ENCODE measurements at regions not wholly inside any gene's neighbourhood (a gene's known extent, or its start where the extent isn't known, plus 50 kb on each side); places are given as distances from the start of the nearest gene placed in this dataset.

GRCh38 chr2:195534971-195535370, 122.1 kb upstream of the SLC39A10 start:
- POLR2A ChIA-PET (ENCODE audit: partially characterized antibody) = no interaction called here
- 89% methylated on average over 1 of the region's 1 CpG; no CpG with 5 or more reads in 1 of the 2 experiments for WGBS, 2 experiments (ENCODE audit: extremely low coverage in 1 of 2, insufficient coverage in 1 of 2, insufficient read length in 1 of 2, insufficient replicate concordance in 2 of 2, low coverage in 1 of 2, low lambda C conversion rate in 2 of 2, missing lambda C conversion rate in 1 of 2)
- Histone ChIP-seq H3K9ac (replicated peaks in 1 of 4; ENCODE audit: extremely low read depth in 1 of 4, low read depth in 3 of 4, low read length in 3 of 4) (no peak overlapping the region), H3K18ac (ENCODE audit: extremely low read depth, low read length) (no peak overlapping the region), H3K56ac (replicated peaks; ENCODE audit: insufficient read length, low read depth, low read length) (no peak overlapping the region), H3K27ac (ENCODE audit: low read depth, low read length) (no peak overlapping the region), H2BK5ac (ENCODE audit: low read depth, low read length) (no peak overlapping the region), H3K79me2 (ENCODE audit: control insufficient read depth in 1 of 2, insufficient read depth in 2 of 2, low read length in 2 of 2) (no peaks in the 10 kb centered on the region), H2BK15ac (ENCODE audit: low read length) (no peak overlapping the region), H4K91ac (replicated peaks; ENCODE audit: insufficient read length, low read length) (no peak overlapping the region), H2AFZ (ENCODE audit: low read length) (no peak overlapping the region), H3K79me1 (ENCODE audit: low read depth, low read length) (no peaks in the 10 kb centered on the region), H4K8ac (ENCODE audit: extremely low read depth, insufficient read depth, low read length) (no peak overlapping the region), H3K23ac (ENCODE audit: insufficient read length) (no peak overlapping the region), H2BK20ac (ENCODE audit: low read length) (no peak overlapping the region), H3K4ac (replicated peaks; ENCODE audit: insufficient read length, low read depth, low read length) (no peak overlapping the region), H2BK12ac (ENCODE audit: low read depth, low read length) (no peak overlapping the region), H3K36me3 (ENCODE audit: control insufficient read depth in 2 of 4, insufficient read depth in 4 of 4, low read length in 3 of 4) (no peaks in the 10 kb centered on the region), H2BK120ac (replicated peaks; ENCODE audit: low read depth, low read length) (no peak overlapping the region), H4K20me1 (replicated peaks in 1 of 2; ENCODE audit: control insufficient read depth in 1 of 2, insufficient read depth in 2 of 2, low read length in 2 of 2) (no peaks in the 10 kb centered on the region), H3K4me1 (replicated peaks in 1 of 4; ENCODE audit: control insufficient read depth in 3 of 4, insufficient read depth in 4 of 4, low read length in 3 of 4) (peaks cover 0 to 7% (median 0%) of the 10 kb centered on the region in 4 experiments; a peak in 1 of 7 replicates), H3K4me2 (ENCODE audit: insufficient read depth in 1 of 2, low read depth in 2 of 2, low read length in 2 of 2) (no peak overlapping the region), H3K23me2 (ENCODE audit: low read depth, low read length) (no peaks in the 10 kb centered on the region), H3K27me3 (replicated peaks in 1 of 4; ENCODE audit: control insufficient read depth in 3 of 4, extremely low read depth in 1 of 4, insufficient read depth in 3 of 4, low read length in 3 of 4) (peaks cover 0 to 1% (median 0%) of the 10 kb centered on the region in 4 experiments; a peak in 1 of 7 replicates), H3K9me3 (ENCODE audit: insufficient read depth in 2 of 2, low read depth in 1 of 2, low read length in 1 of 2) (no peaks in the 10 kb centered on the region), H3K14ac (ENCODE audit: insufficient read length) (no peak overlapping the region), H2AK5ac (ENCODE audit: low read depth, low read length) (no peak overlapping the region), H3K4me3 (ENCODE audit: extremely low read depth in 1 of 4, insufficient read depth in 2 of 4, low read depth in 3 of 4, low read length in 4 of 4) (no peak overlapping the region), H4K5ac (ENCODE audit: insufficient read length, low read depth, low read length) (no peak overlapping the region)
- FAIRE-seq (no peak), DNase-seq (ENCODE audit: low read depth in 1 of 2, low spot score in 2 of 2) (no peak)
- CTCF ChIA-PET (ENCODE audit: partially characterized antibody) = interaction anchor here (0.5 to 1.6 kb wide), 6 partner anchors 13 to 143 kb away, joined by 3 to 7 read pairs (median 4); no protein-coding TSS in a partner anchor
- TF ChIP-seq GABPA (IDR thresholded peaks at IDR 0.05; ENCODE audit: borderline replicate concordance, insufficient read depth, low read length) = no peak
- no peak for TF ChIP-seq RFX5 (IDR thresholded peaks at IDR 0.05; ENCODE audit: borderline replicate concordance, low read depth, low read length)
- TF ChIP-seq SIX5 (IDR thresholded peaks at IDR 0.05; ENCODE audit: low read depth, low read length) = no peak
- no peak for TF ChIP-seq SAP30 (IDR thresholded peaks at IDR 0.05; ENCODE audit: insufficient read depth, insufficient replicate concordance, low read length)
- TF ChIP-seq CBX5 (IDR thresholded peaks at IDR 0.05; ENCODE audit: low read depth, low read length) = no peak
- no peak for TF ChIP-seq NRF1 (IDR thresholded peaks at IDR 0.05; ENCODE audit: low read depth, low read length)
- TF ChIP-seq BCL11A (IDR thresholded peaks at IDR 0.05; ENCODE audit: low read depth in 2 of 2, low read length in 2 of 2) = no peak
- no peak for TF ChIP-seq TCF12 (IDR thresholded peaks at IDR 0.05; ENCODE audit: low read depth, low read length)
- no peak for TF ChIP-seq RNF2 (IDR thresholded peaks at IDR 0.05; ENCODE audit: borderline replicate concordance, low read depth, low read length, missing control alignments, poor library complexity, severe bottlenecking)
- TF ChIP-seq SUZ12 (IDR thresholded peaks at IDR 0.05; ENCODE audit: low read length) = no peak
- TF ChIP-seq MAFK (IDR thresholded peaks at IDR 0.05; ENCODE audit: low read depth, low read length) = no peak
- TF ChIP-seq SP2 (IDR thresholded peaks at IDR 0.05; ENCODE audit: low read length) = no peak
- no peak for TF ChIP-seq BACH1 (IDR thresholded peaks at IDR 0.05; ENCODE audit: low read length)
- TF ChIP-seq CTBP2 (IDR thresholded peaks at IDR 0.05; ENCODE audit: borderline replicate concordance, insufficient read depth, insufficient read length, low read length) = no peak
- TF ChIP-seq YY1 (IDR thresholded peaks at IDR 0.05; ENCODE audit: low read depth, low read length) = no peak
